ENCODE measurements at regions not wholly inside any gene's neighbourhood (a gene's known extent, or its start where the extent isn't known, plus 50 kb on each side); places are given as distances from the start of the nearest gene placed in this dataset.

DNA sequence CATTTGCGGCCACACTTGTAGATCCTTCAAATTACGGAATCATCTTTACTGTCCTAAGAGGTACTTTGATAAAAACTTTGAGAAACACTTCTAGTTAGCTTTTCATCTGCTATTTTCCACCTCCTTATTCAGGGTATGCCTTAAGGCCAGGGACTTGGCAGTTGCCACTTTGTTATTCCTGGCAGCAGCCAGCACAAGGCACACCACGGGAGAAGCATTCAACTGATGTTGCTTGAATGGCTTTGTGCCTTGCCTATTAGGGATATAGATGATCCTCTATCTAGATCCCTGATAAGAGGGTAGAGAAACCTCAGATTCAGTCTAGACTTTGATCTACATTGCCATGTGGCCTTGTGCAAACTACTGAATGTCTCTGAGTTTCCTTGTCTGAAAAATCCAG, 70.3 kb upstream of the EPHA4 start:
- no peak for TF ChIP-seq TAF7 (tag; IDR thresholded peaks at IDR 0.05)
- TF ChIP-seq, protein P1, sequence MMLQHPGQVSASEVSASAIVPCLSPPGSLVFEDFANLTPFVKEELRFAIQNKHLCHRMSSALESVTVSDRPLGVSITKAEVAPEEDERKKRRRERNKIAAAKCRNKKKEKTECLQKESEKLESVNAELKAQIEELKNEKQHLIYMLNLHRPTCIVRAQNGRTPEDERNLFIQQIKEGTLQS (IDR thresholded peaks at IDR 0.05): no peak
- TF ChIP-seq, protein P1 (CRISPR knock-in tag; conservative IDR thresholded peaks at IDR 0.05): no peak
- no peak for TF ChIP-seq ZFP36 (IDR thresholded peaks at IDR 0.05; ENCODE audit: low read depth, low read length, partially characterized antibody)
- TF ChIP-seq, protein P2, sequence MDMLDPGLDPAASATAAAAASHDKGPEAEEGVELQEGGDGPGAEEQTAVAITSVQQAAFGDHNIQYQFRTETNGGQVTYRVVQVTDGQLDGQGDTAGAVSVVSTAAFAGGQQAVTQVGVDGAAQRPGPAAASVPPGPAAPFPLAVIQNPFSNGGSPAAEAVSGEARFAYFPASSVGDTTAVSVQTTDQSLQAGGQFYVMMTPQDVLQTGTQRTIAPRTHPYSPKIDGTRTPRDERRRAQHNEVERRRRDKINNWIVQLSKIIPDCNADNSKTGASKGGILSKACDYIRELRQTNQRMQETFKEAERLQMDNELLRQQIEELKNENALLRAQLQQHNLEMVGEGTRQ (CRISPR knock-in tag; IDR thresholded peaks at IDR 0.05): no peak

Data from K562 (cell line).